GM23338 (cell line): ENCODE measurements at regions not wholly inside any gene's neighbourhood (a gene's known extent, or its start where the extent isn't known, plus 50 kb on each side); places are given as distances from the start of the nearest gene placed in this dataset.

Experiments used
- CTCF ChIP-seq, 2 experiments: fragments of 200-600 bp in 1 of 2; sonication (generic) in 1 of 2; conservative IDR thresholded peaks; 2 replicates each; pipeline versions ENCODE4 v1.5.1 to v1.6.1; 2016 to 2017; ENCODE audit warnings: antibody characterized with exemption in 2 of 2, low read depth in 2 of 2, mild to moderate bottlenecking in 2 of 2, moderate library complexity in 1 of 2
- EZH2 ChIP-seq: fragments of 200-600 bp; sonication (generic); IDR thresholded peaks from one replicate; pipeline ENCODE4 v1.8.0; 2017; ENCODE audit warnings: antibody characterized with exemption, mild to moderate bottlenecking, low read depth; ENCODE audit not compliant: unreplicated experiment
- NANOG ChIP-seq: IDR thresholded peaks from 2 replicates; pipeline ENCODE4 v1.6.1; 2016; ENCODE audit warnings: antibody characterized with exemption, borderline replicate concordance
- POLR2AphosphoS5 ChIP-seq: IDR thresholded peaks from 2 replicates; pipeline ENCODE4 v1.6.1; 2016; ENCODE audit warnings: antibody characterized with exemption, low read depth
- REST ChIP-seq: IDR thresholded peaks from one replicate; pipeline ENCODE4 v1.6.1; 2018; ENCODE audit warnings: antibody characterized with exemption; ENCODE audit not compliant: unreplicated experiment
- ZNF114 ChIP-seq: fragments of 250-450 bp; sonication (Bioruptor Pico); IDR thresholded peaks from 2 replicates; pipeline ENCODE4 v1.5.0; 2020; ENCODE audit warnings: mild to moderate bottlenecking, moderate library complexity
- TF ChIP-seq, protein P1 (sequence below): fragments of 250-450 bp; sonication (Bioruptor Pico); IDR thresholded peaks from 2 replicates; pipeline ENCODE4 v1.5.0; 2020; ENCODE audit warnings: mild to moderate bottlenecking, moderate library complexity

DNA sequence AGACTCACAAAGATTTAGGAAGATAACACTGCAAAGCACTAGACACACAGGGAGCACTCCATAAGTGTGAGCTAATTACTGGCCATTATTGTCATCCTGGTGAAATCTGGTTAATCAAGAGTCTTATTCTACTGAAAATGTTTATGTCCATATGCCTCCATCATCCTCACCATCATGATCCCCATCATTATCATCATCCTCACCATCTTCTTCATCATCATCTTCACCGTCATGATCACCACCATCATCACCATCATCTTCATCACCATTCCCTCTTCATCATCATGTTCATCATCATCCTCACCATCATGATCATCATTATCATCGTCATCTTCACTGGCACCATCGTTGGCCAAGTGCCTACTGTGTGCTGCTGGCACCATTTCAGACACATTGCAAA lies 76.3 kb upstream of the CARD11 start:
- no peak for TF ChIP-seq POLR2AphosphoS5
- TF ChIP-seq ZNF114 (CRISPR knock-in tag), result no peak
- no peak for TF ChIP-seq CTCF (conservative IDR thresholded peaks at IDR 0.05; ENCODE audit: low read depth in 2 of 2)
- TF ChIP-seq EZH2, result no peak
- TF ChIP-seq, protein P1, sequence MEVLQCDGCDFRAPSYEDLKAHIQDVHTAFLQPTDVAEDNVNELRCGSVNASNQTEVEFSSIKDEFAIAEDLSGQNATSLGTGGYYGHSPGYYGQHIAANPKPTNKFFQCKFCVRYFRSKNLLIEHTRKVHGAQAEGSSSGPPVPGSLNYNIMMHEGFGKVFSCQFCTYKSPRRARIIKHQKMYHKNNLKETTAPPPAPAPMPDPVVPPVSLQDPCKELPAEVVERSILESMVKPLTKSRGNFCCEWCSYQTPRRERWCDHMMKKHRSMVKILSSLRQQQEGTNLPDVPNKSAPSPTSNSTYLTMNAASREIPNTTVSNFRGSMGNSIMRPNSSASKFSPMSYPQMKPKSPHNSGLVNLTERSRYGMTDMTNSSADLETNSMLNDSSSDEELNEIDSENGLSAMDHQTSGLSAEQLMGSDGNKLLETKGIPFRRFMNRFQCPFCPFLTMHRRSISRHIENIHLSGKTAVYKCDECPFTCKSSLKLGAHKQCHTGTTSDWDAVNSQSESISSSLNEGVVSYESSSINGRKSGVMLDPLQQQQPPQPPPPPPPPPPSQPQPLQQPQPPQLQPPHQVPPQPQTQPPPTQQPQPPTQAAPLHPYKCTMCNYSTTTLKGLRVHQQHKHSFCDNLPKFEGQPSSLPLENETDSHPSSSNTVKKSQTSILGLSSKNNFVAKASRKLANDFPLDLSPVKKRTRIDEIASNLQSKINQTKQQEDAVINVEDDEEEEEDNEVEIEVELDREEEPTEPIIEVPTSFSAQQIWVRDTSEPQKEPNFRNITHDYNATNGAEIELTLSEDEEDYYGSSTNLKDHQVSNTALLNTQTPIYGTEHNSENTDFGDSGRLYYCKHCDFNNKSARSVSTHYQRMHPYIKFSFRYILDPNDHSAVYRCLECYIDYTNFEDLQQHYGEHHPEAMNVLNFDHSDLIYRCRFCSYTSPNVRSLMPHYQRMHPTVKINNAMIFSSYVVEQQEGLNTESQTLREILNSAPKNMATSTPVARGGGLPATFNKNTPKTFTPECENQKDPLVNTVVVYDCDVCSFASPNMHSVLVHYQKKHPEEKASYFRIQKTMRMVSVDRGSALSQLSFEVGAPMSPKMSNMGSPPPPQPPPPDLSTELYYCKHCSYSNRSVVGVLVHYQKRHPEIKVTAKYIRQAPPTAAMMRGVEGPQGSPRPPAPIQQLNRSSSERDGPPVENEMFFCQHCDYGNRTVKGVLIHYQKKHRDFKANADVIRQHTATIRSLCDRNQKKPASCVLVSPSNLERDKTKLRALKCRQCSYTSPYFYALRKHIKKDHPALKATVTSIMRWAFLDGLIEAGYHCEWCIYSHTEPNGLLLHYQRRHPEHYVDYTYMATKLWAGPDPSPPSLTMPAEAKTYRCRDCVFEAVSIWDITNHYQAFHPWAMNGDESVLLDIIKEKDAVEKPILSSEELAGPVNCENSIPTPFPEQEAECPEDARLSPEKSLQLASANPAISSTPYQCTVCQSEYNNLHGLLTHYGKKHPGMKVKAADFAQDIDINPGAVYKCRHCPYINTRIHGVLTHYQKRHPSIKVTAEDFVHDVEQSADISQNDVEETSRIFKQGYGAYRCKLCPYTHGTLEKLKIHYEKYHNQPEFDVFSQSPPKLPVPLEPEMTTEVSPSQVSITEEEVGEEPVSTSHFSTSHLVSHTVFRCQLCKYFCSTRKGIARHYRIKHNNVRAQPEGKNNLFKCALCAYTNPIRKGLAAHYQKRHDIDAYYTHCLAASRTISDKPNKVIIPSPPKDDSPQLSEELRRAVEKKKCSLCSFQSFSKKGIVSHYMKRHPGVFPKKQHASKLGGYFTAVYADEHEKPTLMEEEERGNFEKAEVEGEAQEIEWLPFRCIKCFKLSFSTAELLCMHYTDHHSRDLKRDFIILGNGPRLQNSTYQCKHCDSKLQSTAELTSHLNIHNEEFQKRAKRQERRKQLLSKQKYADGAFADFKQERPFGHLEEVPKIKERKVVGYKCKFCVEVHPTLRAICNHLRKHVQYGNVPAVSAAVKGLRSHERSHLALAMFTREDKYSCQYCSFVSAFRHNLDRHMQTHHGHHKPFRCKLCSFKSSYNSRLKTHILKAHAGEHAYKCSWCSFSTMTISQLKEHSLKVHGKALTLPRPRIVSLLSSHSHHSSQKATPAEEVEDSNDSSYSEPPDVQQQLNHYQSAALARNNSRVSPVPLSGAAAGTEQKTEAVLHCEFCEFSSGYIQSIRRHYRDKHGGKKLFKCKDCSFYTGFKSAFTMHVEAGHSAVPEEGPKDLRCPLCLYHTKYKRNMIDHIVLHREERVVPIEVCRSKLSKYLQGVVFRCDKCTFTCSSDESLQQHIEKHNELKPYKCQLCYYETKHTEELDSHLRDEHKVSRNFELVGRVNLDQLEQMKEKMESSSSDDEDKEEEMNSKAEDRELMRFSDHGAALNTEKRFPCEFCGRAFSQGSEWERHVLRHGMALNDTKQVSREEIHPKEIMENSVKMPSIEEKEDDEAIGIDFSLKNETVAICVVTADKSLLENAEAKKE (CRISPR knock-in tag), result no peak
- TF ChIP-seq NANOG, result no peak
- no peak for TF ChIP-seq REST
